ENCODE measurements at regions not wholly inside any gene's neighbourhood (a gene's known extent, or its start where the extent isn't known, plus 50 kb on each side); places are given as distances from the start of the nearest gene placed in this dataset.

DNA sequence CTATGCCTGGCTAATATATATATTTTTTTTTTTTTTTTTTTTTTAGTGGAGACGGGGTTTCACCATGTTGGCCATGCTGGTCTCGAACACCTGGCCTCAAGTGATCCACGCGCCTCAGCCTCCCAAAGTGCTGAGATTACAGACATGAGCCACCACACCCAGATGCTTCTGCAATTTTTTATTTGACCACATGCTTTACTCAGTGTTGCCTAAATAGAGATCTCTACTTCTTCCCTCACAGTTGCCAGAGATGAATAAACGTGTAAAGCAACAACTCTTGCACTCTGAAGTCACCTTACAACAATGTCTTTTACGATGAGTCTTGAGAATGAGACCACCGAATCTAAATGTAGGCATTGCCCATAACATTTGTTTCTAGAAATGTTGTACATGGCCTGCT, 107.9 kb upstream of the FRMD4A start:
- Mint-ChIP-seq H3K27me3 (no peaks in the 10 kb centered on the region), H3K4me3 (ENCODE audit: low read depth) (no peak overlapping the region), H3K27ac (no peak overlapping the region), H3K4me1 (ENCODE audit: low read depth) (peaks cover 7% of the 10 kb centered on the region), H3K36me3 (ENCODE audit: insufficient read depth) (no peaks in the 10 kb centered on the region), H3K9me3 (ENCODE audit: low read depth) (peaks cover 3% of the 10 kb centered on the region)
- DNase-seq (ENCODE audit: low spot score, unreplicated experiment), result no peak
- TF ChIP-seq, protein P1, sequence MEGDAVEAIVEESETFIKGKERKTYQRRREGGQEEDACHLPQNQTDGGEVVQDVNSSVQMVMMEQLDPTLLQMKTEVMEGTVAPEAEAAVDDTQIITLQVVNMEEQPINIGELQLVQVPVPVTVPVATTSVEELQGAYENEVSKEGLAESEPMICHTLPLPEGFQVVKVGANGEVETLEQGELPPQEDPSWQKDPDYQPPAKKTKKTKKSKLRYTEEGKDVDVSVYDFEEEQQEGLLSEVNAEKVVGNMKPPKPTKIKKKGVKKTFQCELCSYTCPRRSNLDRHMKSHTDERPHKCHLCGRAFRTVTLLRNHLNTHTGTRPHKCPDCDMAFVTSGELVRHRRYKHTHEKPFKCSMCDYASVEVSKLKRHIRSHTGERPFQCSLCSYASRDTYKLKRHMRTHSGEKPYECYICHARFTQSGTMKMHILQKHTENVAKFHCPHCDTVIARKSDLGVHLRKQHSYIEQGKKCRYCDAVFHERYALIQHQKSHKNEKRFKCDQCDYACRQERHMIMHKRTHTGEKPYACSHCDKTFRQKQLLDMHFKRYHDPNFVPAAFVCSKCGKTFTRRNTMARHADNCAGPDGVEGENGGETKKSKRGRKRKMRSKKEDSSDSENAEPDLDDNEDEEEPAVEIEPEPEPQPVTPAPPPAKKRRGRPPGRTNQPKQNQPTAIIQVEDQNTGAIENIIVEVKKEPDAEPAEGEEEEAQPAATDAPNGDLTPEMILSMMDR (IDR thresholded peaks at IDR 0.05; ENCODE audit: unreplicated experiment), result no peak

DNA sequence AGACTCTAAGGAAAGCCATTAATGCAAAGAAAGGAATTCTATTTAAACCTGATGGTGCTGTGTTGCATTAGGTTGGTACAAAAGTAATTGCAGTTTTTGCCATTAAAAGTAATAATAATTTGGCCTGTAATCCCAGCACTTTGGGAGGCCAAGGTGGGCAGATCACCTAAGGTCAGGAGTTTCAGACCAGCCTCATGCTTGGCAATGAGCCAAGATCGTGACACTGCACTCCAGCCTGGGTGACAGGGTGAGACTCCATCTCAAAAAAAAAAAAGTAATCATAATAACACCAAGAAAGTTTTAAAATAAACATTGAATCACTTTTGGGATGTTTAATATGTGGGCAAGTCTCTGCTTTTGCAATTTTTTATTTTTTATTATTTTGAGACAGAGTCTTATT, 107.3 kb upstream of the FRMD4A start:
- H3K4me1 Mint-ChIP-seq (ENCODE audit: low read depth), result peaks cover 9% of the 10 kb centered on the region
- TF ChIP-seq, protein P1 (IDR thresholded peaks at IDR 0.05; ENCODE audit: unreplicated experiment), result no peak
- DNase-seq (ENCODE audit: low spot score, unreplicated experiment), result no peak
- H3K4me3 Mint-ChIP-seq (ENCODE audit: low read depth), result no peak overlapping the region
- no peak overlapping the region for H3K27ac Mint-ChIP-seq
- H3K27me3 Mint-ChIP-seq, result no peaks in the 10 kb centered on the region
- H3K36me3 Mint-ChIP-seq (ENCODE audit: insufficient read depth), result no peaks in the 10 kb centered on the region
- H3K9me3 Mint-ChIP-seq (ENCODE audit: low read depth), result peaks cover 3% of the 10 kb centered on the region

GRCh38 chr10:14435976-14436632, 105.4 kb upstream of the FRMD4A start:
- Mint-ChIP-seq H3K4me1 (ENCODE audit: low read depth) (peaks cover 9% of the 10 kb centered on the region), H3K27ac (no peak overlapping the region), H3K36me3 (ENCODE audit: insufficient read depth) (no peaks in the 10 kb centered on the region), H3K4me3 (ENCODE audit: low read depth) (no peak overlapping the region), H3K27me3 (no peaks in the 10 kb centered on the region), H3K9me3 (ENCODE audit: low read depth) (peaks cover 3% of the 10 kb centered on the region)
- TF ChIP-seq, protein P1 (IDR thresholded peaks at IDR 0.05; ENCODE audit: unreplicated experiment), result no peak
- no peak for DNase-seq (ENCODE audit: low spot score, unreplicated experiment)

GRCh38 chr10:14433147-14433546, 102.4 kb upstream of the FRMD4A start:
- Mint-ChIP-seq H3K4me1 (ENCODE audit: low read depth) (peaks cover 9% of the 10 kb centered on the region), H3K9me3 (ENCODE audit: low read depth) (peaks cover 3% of the 10 kb centered on the region), H3K27ac (no peak overlapping the region), H3K36me3 (ENCODE audit: insufficient read depth) (no peaks in the 10 kb centered on the region), H3K27me3 (peaks cover 9% of the 10 kb centered on the region), H3K4me3 (ENCODE audit: low read depth) (no peak overlapping the region)
- TF ChIP-seq, protein P1 (IDR thresholded peaks at IDR 0.05; ENCODE audit: unreplicated experiment), result no peak
- DNase-seq (ENCODE audit: low spot score, unreplicated experiment), result no peak

DNA sequence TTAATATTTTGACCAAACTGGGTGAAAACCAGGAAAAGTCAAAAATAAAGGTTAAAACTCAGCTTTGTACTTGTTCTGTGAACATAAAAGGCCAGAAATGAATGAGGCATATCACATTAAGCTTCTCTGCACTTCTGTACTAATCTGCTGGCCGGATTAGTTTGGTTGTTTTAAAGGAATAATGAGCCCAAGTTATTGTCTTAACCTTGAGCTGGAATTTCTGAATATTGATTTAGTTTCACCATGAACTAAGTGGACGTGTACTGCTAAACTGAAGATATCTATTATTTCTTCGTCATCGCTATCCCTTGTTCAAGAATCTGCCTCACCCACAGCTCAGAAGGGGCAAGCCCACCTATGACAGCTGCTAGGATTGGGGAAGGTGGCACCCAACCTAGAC, 101.1 kb upstream of the FRMD4A start:
- TF ChIP-seq, protein P1 (IDR thresholded peaks at IDR 0.05; ENCODE audit: unreplicated experiment), result no peak
- DNase-seq (ENCODE audit: low spot score, unreplicated experiment), result no peak
- Mint-ChIP-seq H3K27ac (no peak overlapping the region), H3K9me3 (ENCODE audit: low read depth) (peaks cover 7% of the 10 kb centered on the region), H3K4me3 (ENCODE audit: low read depth) (no peak overlapping the region), H3K27me3 (peaks cover 9% of the 10 kb centered on the region), H3K36me3 (ENCODE audit: insufficient read depth) (peaks cover 1% of the 10 kb centered on the region), H3K4me1 (ENCODE audit: low read depth) (peaks cover 9% of the 10 kb centered on the region)

Data from progenitor cell of endocrine pancreas (in vitro differentiated cells).